Caco-2 (cell line): ENCODE measurements at regions not wholly inside any gene's neighbourhood (a gene's known extent, or its start where the extent isn't known, plus 50 kb on each side); places are given as distances from the start of the nearest gene placed in this dataset.
"Not testable (repeated sequence)": the region's sequence is repeated elsewhere in the genome, so short reads cannot be mapped to it uniquely, and the experiment has no call there.

ENCODE experiments used
- BruUV-seq: library from RNA; stranded (reverse); fragments of 400-500 nt; replicated peaks from 2 replicates; lab custom pipeline; 2021; lab: Mats Ljungman, UMichigan
- CTCF ChIA-PET: fragments of 300-600 bp; sonication (Branson Sonifier 250); formaldehyde crosslinking; loops from one replicate; lab custom pipeline; 2022; ENCODE audit warnings: antibody characterized with exemption; lab: Charles Lee
- POLR2A ChIA-PET: fragments of 300-600 bp; sonication (Branson Sonifier 250); formaldehyde crosslinking; loops from one replicate; lab custom pipeline; 2022; ENCODE audit warnings: antibody characterized with exemption; lab: Charles Lee
- DNase-seq, 2 experiments: peaks; one replicate each; pipeline versions ENCODE4 v3.0.0 to v3.0.0-alpha.2; 2020 to 2022
- H3K27me3 ChIP-seq: replicated peaks from 2 replicates; pipeline ENCODE4 v1.6.0; 2011; ENCODE audit warnings: low read length; ENCODE audit not compliant: control insufficient read depth, insufficient read depth
- H3K36me3 ChIP-seq: 2 replicates; pipeline ENCODE4 v1.5.1; 2011; ENCODE audit warnings: low read length; ENCODE audit not compliant: control insufficient read depth, insufficient read depth
- H3K4me1 ChIP-seq: fragments of 250-450 bp; sonication (Bioruptor Pico); 2 replicates; pipeline ENCODE4 v1.5.1; 2020; ENCODE audit warnings: mild to moderate bottlenecking
- H3K4me3 ChIP-seq: 2 replicates; pipeline ENCODE4 v1.5.1; 2011; ENCODE audit warnings: low read depth, mild to moderate bottlenecking, control low read depth, low read length
- H3K9me3 ChIP-seq: fragments of 250-450 bp; sonication (Bioruptor Pico); 2 replicates; pipeline ENCODE4 v1.5.1; 2020; ENCODE audit warnings: mild to moderate bottlenecking, moderate library complexity
- H3K27ac Mint-ChIP-seq: one replicate; pipeline ENCODE4 v1.8.0; 2022; ENCODE audit warnings: mixed read lengths; ENCODE audit not compliant: unreplicated experiment
- H3K27me3 Mint-ChIP-seq: one replicate; pipeline ENCODE4 v1.8.0; 2022; ENCODE audit warnings: mixed read lengths; ENCODE audit not compliant: insufficient read depth, unreplicated experiment
- H3K36me3 Mint-ChIP-seq: one replicate; pipeline ENCODE4 v1.8.0; 2022; ENCODE audit warnings: mild to moderate bottlenecking, mixed read lengths; ENCODE audit not compliant: insufficient read depth, unreplicated experiment
- H3K4me1 Mint-ChIP-seq: one replicate; pipeline ENCODE4 v1.8.0; 2022; ENCODE audit warnings: low read depth, mixed read lengths; ENCODE audit not compliant: unreplicated experiment
- H3K4me3 Mint-ChIP-seq: one replicate; pipeline ENCODE4 v1.8.0; 2022; ENCODE audit warnings: mild to moderate bottlenecking, moderate library complexity, mixed read lengths; ENCODE audit not compliant: unreplicated experiment
- H3K9me3 Mint-ChIP-seq: one replicate; pipeline ENCODE4 v1.8.0; 2022; ENCODE audit warnings: mixed read lengths; ENCODE audit not compliant: unreplicated experiment
- intact Hi-C: fragments of 100-400 bp; cut with micrococcal nuclease; formaldehyde crosslinking; loops from one replicate; pipeline ENCODE4 v1.10.0; 2022; ENCODE audit not compliant: unreplicated experiment
- TF ChIP-seq, protein P1 (sequence below), 2 experiments: fragments of 200-600 bp in 1 of 2; IDR thresholded peaks; 1 replicate in 1 of 2; 2 replicates in 1 of 2; pipeline versions ENCODE4 v1.5.1 to v1.8.0; 2011 to 2022; ENCODE audit warnings: antibody characterized with exemption in 1 of 2, control low read depth in 1 of 2, inconsistent platforms in 1 of 2, low read depth in 1 of 2, low read length in 1 of 2, mild to moderate bottlenecking in 1 of 2, moderate library complexity in 1 of 2; ENCODE audit not compliant: insufficient read depth in 1 of 2, severe bottlenecking in 1 of 2, unreplicated experiment in 1 of 2

GRCh38 chr5:94102849-94103248 is 361.4 kb upstream of the POU5F2 start:
- ChIA-PET CTCF (no interaction called here), POLR2A (no interaction called here)
- no peaks in the 10 kb centered on the region for H3K27me3 Mint-ChIP-seq
- no peak overlapping the region for H3K27ac Mint-ChIP-seq
- no peak overlapping the region for H3K4me3 ChIP-seq
- peaks cover 21% of the 10 kb centered on the region for H3K4me1 Mint-ChIP-seq
- H3K9me3 ChIP-seq, result 0 out of 2 replicates have a peak, but pooled peaks cover 6% of the 10 kb centered on the region
- peaks cover 3% of the 10 kb centered on the region; the same call in 1 of the 2 replicates for H3K4me1 ChIP-seq
- DNase-seq, result no peak
- H3K36me3 ChIP-seq, result no peaks in the 10 kb centered on the region
- no peaks in the 10 kb centered on the region for H3K27me3 ChIP-seq
- intact Hi-C loops, result no loop called here
- peaks cover 28% of the 10 kb centered on the region for H3K9me3 Mint-ChIP-seq
- no TSS peak for BruUV-seq
- no peak overlapping the region for H3K4me3 Mint-ChIP-seq
- peaks cover 12% of the 10 kb centered on the region for H3K36me3 Mint-ChIP-seq
- TF ChIP-seq, protein P1, sequence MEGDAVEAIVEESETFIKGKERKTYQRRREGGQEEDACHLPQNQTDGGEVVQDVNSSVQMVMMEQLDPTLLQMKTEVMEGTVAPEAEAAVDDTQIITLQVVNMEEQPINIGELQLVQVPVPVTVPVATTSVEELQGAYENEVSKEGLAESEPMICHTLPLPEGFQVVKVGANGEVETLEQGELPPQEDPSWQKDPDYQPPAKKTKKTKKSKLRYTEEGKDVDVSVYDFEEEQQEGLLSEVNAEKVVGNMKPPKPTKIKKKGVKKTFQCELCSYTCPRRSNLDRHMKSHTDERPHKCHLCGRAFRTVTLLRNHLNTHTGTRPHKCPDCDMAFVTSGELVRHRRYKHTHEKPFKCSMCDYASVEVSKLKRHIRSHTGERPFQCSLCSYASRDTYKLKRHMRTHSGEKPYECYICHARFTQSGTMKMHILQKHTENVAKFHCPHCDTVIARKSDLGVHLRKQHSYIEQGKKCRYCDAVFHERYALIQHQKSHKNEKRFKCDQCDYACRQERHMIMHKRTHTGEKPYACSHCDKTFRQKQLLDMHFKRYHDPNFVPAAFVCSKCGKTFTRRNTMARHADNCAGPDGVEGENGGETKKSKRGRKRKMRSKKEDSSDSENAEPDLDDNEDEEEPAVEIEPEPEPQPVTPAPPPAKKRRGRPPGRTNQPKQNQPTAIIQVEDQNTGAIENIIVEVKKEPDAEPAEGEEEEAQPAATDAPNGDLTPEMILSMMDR (IDR thresholded peaks at IDR 0.05; ENCODE audit: insufficient read depth in 1 of 2, low read depth in 1 of 2, low read length in 1 of 2, severe bottlenecking in 1 of 2, unreplicated experiment in 1 of 2), result no peak

GRCh38 chr5:94097384-94097783 is 356.0 kb upstream of the POU5F2 start:
- H3K4me3 Mint-ChIP-seq, H3K27me3 ChIP-seq, H3K27me3 Mint-ChIP-seq, H3K27ac Mint-ChIP-seq, H3K36me3 ChIP-seq, BruUV-seq, CTCF ChIA-PET, POLR2A ChIA-PET, H3K4me3 ChIP-seq, DNase-seq: not testable (repeated sequence)
- peaks cover 33% of the 10 kb centered on the region for H3K4me1 ChIP-seq
- H3K36me3 Mint-ChIP-seq, result peaks cover 25% of the 10 kb centered on the region
- peaks cover 22% of the 10 kb centered on the region for H3K4me1 Mint-ChIP-seq
- peaks cover 11% of the 10 kb centered on the region; the same call in 1 of the 2 replicates for H3K9me3 ChIP-seq
- peaks cover 23% of the 10 kb centered on the region for H3K9me3 Mint-ChIP-seq
- intact Hi-C loops, result loop anchor here (5.0 kb wide), 2 partner anchors 200 to 520 kb away; partner anchors contain the start of genes KIAA0825 and SLF1

- Mint-ChIP-seq H3K27me3 (no peaks in the 10 kb centered on the region), H3K4me3 (peak overlapping the region; percentile 2), H3K4me1 (peaks cover 29% of the 10 kb centered on the region), H3K36me3 (peaks cover 25% of the 10 kb centered on the region), H3K9me3 (peaks cover 23% of the 10 kb centered on the region), H3K27ac (peak overlapping the region; percentile 65)
- ChIA-PET CTCF (interaction anchor here (1.0 kb wide), 1 partner anchor 8 kb away, joined by 4 read pairs; no protein-coding TSS in a partner anchor), POLR2A (interaction anchor here (1.0 kb wide), 1 partner anchor 16 kb away, joined by 5 read pairs; a partner anchor contains a TSS)
- DNase-seq, result peak; percentile 86 to 93
- peaks cover 33% of the 10 kb centered on the region for H3K4me1 ChIP-seq
- no peaks in the 10 kb centered on the region for H3K27me3 ChIP-seq
- TF ChIP-seq, protein P1 (IDR thresholded peaks at IDR 0.05; ENCODE audit: insufficient read depth in 1 of 2, low read depth in 1 of 2, low read length in 1 of 2, severe bottlenecking in 1 of 2, unreplicated experiment in 1 of 2), result no peak
- H3K9me3 ChIP-seq, result peaks cover 11% of the 10 kb centered on the region; the same call in 1 of the 2 replicates
- no peak overlapping the region for H3K4me3 ChIP-seq
- intact Hi-C loops, result loop anchor here (1.0 to 5.0 kb wide), 4 partner anchors 16 to 522 kb away; partner anchors contain the start of genes KIAA0825 and SLF1
- no TSS peak for BruUV-seq
- H3K36me3 ChIP-seq, result peaks cover 3% of the 10 kb centered on the region; the same call in 1 of the 2 replicates
These were observed 353.5 kb upstream of the POU5F2 start for GRCh38 chr5:94094793-94095441.
